Thoracic aorta (tissue), 2 donors: ENCODE measurements at regions not wholly inside any gene's neighbourhood (a gene's known extent, or its start where the extent isn't known, plus 50 kb on each side); places are given as distances from the start of the nearest gene placed in this dataset.
A peak's percentile ranks its signal among the peaks of the same experiment; 100 is the strongest.

Experiments
- ATAC-seq: fragments of 150-250 bp; one replicate; pipeline ENCODE4 v1.8.0; 2017; ENCODE audit warnings: low read depth; ENCODE audit not compliant: insufficient number of reproducible peaks, low FRiP score
- DNase-seq: peaks from one replicate; pipeline ENCODE4 v3.0.0-alpha.2; 2020; ENCODE audit warnings: low spot score
- H3K27ac ChIP-seq, 2 donors: fragments of 200-600 bp; sonication (generic); 1 replicate in 1 of 2; 2 replicates in 1 of 2; pipeline ENCODE4 v1.5.1; 2016; ENCODE audit warnings: mild to moderate bottlenecking in 2 of 2, moderate library complexity in 2 of 2
- H3K27me3 ChIP-seq: fragments of 200-600 bp; sonication (generic); replicated peaks from 2 replicates; pipeline ENCODE4 v1.6.0; 2016; ENCODE audit warnings: mild to moderate bottlenecking; ENCODE audit not compliant: insufficient read depth
- H3K36me3 ChIP-seq: fragments of 200-600 bp; sonication (generic); one replicate; pipeline ENCODE4 v1.5.1; 2016
- H3K4me1 ChIP-seq, 2 donors: fragments of 200-600 bp; sonication (generic); 1 replicate in 1 of 2; 2 replicates in 1 of 2; pipeline versions ENCODE4 v1.5.1 to v1.6.0; 2016; ENCODE audit warnings: low read depth in 2 of 2, mild to moderate bottlenecking in 1 of 2; ENCODE audit not compliant: control insufficient read depth in 1 of 2
- H3K4me3 ChIP-seq: fragments of 200-600 bp; sonication (generic); 2 replicates; pipeline ENCODE4 v1.5.1; 2016; ENCODE audit warnings: mild to moderate bottlenecking
- H3K9me3 ChIP-seq: fragments of 200-600 bp; sonication (generic); 2 replicates; pipeline ENCODE4 v1.5.1; 2016
- CTCF ChIP-seq: fragments of 200-600 bp; sonication (generic); IDR thresholded peaks from one replicate; pipeline ENCODE4 v1.5.1; 2019; ENCODE audit warnings: antibody characterized with exemption

GRCh38 chr5:155676967-155677366, 650.0 kb upstream of the SGCD start:
- no peak for TF ChIP-seq CTCF
- ATAC-seq = no peak
- DNase-seq = no peak
- Histone ChIP-seq H3K4me1 (no peaks in the 10 kb centered on the region), H3K27me3 (no peaks in the 10 kb centered on the region), H3K4me3 (no peak overlapping the region), H3K36me3 (no peaks in the 10 kb centered on the region), H3K27ac (no peak overlapping the region), H3K9me3 (no peaks in the 10 kb centered on the region)

DNA sequence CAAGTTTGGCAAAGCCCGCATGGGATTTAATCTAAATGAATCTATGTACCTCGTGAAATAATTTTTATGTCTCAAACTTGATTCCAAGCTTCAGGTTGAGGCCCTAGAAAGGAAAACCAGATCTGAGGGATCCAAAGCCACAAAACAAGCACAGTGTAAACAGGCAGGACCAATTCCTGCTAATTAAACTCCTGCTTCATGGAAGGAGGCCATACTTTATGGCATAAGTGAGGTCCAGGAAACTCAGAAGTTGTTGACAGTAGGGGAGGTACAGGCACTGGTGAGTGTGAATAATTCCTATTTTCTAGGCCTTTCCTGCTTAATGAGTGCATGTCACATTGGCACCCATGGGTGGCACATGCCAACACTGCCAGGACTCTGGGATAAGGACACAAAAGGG, 648.6 kb upstream of the SGCD start:
- DNase-seq (no peak), ATAC-seq (peak; percentile 10)
- TF ChIP-seq CTCF = no peak
- Histone ChIP-seq H3K36me3 (no peaks in the 10 kb centered on the region), H3K27ac (no peak overlapping the region), H3K9me3 (no peaks in the 10 kb centered on the region), H3K4me3 (no peak overlapping the region), H3K4me1 (no peaks in the 10 kb centered on the region), H3K27me3 (no peaks in the 10 kb centered on the region)

DNA sequence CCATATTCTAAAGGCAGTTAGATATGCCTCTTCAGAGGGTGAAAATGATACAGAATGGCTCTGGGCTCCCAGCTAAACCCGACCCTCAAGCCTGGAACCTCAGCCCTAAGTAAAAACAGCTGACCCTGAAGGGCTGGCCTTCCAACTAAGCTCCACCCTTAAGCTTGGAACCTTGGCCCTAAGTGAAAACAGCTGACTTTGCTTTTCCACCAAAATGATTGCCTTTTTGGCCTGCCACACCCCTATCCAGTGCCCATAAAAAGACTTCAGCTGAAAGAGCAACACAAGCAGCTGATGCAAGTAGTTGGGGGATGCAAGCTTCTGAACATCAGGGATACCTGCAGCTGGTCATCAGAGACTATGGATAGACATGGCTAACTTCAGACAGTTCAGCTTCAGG, 647.4 kb upstream of the SGCD start:
- Histone ChIP-seq H3K27ac (no peak overlapping the region), H3K9me3 (no peaks in the 10 kb centered on the region), H3K36me3 (no peaks in the 10 kb centered on the region), H3K4me3 (no peak overlapping the region), H3K4me1 (no peaks in the 10 kb centered on the region), H3K27me3 (no peaks in the 10 kb centered on the region)
- no peak for DNase-seq
- TF ChIP-seq CTCF = no peak
- no peak for ATAC-seq

DNA sequence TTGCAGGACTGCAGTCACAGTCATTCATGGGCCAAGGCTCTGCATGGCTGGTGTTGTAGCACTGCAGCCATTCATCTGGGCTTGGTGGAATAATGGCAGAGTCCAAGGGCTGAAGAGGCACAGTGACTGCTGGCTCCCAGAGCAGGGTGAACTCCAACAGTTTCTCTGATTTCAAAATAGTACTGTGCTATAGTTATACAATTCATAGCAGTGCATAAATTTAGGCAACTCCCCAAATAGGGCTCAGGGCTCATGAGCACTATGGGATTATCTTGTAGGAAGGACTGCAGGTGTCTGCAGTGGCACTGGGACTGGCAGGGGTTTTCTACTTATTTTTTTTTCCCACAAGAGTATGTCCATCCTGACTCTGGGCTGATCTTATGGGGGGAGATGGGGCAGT, 642.5 kb upstream of the SGCD start:
- H3K4me1 ChIP-seq = no peaks in the 10 kb centered on the region
- no peak for TF ChIP-seq CTCF
- no peak overlapping the region for H3K27ac ChIP-seq
- no peak overlapping the region for H3K4me3 ChIP-seq
- no peaks in the 10 kb centered on the region for H3K9me3 ChIP-seq
- no peaks in the 10 kb centered on the region for H3K36me3 ChIP-seq
- no peak for DNase-seq
- no peaks in the 10 kb centered on the region for H3K27me3 ChIP-seq
- ATAC-seq = no peak

DNA sequence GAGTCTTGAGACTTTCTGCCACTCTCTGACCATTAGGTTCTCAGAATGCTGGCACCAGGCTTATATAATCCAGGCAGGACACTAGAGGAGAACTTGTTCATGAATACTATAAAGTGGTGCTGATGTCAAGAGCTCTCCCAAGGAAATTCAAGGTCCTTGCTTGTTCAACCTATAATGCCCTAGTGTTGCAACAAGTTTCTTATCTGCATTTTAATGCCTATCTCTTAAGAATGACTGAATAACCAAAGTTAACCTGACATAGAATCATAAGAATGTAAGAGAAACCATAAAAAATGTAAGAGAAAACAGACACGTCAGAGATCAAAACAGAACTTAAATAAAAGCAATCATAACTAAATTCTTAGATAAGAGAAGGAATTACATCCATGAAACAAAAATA, 640.8 kb upstream of the SGCD start:
- H3K36me3 ChIP-seq = no peaks in the 10 kb centered on the region
- H3K9me3 ChIP-seq = no peaks in the 10 kb centered on the region
- DNase-seq (no peak), ATAC-seq (no peak)
- H3K27me3 ChIP-seq = no peaks in the 10 kb centered on the region
- no peak for TF ChIP-seq CTCF
- no peak overlapping the region for H3K4me3 ChIP-seq
- H3K4me1 ChIP-seq = no peaks in the 10 kb centered on the region
- H3K27ac ChIP-seq = no peak overlapping the region
